NCI-H82 treated with DMSO at 0.1 percent for 48 hours (cell line): ENCODE measurements at regions not wholly inside any gene's neighbourhood (a gene's known extent, or its start where the extent isn't known, plus 50 kb on each side); places are given as distances from the start of the nearest gene placed in this dataset.
A peak's percentile ranks its signal among the peaks of the same experiment; 100 is the strongest.

Source experiments
- DNase-seq: peaks from one replicate; lab custom pipeline; 2025; ENCODE audit not compliant: unreplicated experiment; lab: John Stamatoyannopoulos, UW

DNA sequence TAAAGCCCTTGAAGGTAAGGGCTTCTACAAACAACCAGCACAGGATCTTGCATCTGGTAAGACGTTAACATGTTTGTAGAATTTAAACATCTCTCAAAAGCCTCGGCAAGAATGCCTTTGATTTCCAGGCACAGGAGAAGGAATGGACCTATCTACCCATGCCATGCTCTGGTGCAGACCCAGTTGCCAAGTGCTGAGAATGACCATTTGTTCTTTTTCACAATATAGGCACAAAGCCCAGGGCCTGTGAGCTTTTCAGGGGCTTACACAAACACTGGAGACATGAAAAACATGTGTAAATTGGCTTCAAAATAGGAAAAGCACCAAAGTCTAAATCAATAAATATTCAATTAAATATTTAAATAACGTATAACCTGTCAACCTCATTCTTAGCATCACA lies 266.9 kb upstream of the TTC14 start:
- DNase-seq = no peak

DNA sequence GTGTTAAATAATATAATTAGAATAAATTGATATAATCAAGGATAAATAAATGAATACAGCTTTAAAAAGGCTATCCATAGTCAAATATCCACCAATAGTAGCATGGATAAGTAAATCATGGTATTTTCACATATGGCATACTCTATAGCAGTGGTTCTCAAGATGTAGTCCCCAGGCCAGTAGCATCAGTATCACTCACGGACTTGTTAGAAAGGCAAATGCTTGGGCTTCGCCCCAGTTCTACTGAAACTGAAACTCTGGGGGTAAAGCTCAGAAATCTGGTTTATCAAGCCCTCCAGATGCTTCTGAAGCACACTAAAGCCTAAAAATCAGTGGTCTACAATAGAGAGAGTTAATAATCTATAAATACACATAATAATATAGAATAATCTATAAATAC lies 261.6 kb upstream of the TTC14 start:
- no peak for DNase-seq

DNA sequence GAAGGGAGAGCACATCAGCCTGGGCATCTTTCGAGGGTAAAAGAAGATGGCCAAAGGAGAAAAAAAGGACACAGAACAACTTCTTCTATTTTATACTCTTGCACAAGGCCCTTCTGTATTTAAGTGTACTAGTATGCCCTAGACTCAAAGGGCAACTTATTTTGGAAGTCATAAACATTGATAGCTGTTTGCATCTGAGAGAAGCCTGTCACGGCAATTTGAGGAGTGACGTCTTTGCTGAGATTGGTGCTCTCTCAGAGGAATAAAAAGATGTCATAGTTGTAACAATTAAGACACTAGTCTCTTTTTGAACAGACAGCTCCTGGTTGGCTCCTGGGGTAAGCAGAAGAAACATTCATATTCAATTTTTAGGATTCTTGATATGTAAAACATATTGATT lies 260.4 kb upstream of the TTC14 start:
- no peak for DNase-seq

DNA sequence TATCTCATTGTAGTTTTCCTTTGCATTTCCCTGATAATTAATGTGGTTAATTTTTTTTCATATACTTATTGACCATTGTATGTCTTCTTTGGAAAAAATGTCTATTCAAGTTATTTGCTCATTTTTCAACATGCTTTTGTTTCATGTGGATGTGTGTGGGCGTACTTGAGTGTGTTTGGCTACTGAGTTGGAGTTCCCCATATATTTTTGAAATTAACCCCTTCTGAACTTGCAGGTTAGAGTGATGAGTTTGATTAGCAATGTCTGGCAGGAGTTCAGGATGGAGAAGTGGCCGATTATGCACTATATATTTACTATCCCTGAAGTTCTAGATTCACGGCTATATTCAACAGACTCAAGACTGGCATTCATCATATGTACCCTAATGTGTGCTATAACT lies 250.4 kb upstream of the TTC14 start:
- no peak for DNase-seq

DNA sequence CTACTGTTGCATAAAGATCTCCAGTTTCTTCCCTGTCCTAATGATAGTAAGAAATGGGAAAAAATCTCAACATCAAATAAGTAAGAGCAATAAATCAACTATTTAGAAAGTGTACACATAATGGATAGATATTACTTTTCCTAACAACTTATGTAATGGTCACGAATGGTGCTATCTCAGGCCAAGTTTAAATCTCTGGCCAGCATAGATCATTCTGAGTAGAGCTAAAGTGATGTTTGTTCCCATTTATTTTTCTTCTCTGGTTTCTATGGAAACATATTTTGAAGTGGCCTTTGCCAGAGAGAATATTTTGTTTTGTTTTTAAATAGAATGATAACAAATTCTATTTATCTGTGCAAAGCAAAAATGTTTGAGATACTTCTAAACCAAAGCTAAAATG lies 249.7 kb upstream of the TTC14 start:
- DNase-seq = no peak

DNA sequence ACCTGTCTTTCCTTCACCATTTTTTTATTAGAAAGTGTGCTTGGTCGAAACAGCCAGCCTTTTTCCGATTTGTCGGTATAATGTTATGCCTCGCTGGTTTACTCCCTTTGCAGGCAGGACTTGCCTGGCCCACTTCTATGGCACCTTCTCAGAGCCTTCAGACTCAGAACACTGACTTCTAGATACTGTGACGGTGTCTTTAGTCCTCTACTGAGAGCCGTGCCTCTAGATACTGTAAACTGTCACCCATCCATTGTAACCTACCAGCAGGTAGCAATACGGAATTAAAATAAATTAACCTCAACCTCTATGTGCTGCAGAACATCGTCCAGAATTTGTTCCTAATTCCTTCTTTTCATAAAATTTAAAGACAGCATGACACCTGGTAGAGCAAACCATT lies 247.7 kb upstream of the TTC14 start:
- DNase-seq = no peak

DNA sequence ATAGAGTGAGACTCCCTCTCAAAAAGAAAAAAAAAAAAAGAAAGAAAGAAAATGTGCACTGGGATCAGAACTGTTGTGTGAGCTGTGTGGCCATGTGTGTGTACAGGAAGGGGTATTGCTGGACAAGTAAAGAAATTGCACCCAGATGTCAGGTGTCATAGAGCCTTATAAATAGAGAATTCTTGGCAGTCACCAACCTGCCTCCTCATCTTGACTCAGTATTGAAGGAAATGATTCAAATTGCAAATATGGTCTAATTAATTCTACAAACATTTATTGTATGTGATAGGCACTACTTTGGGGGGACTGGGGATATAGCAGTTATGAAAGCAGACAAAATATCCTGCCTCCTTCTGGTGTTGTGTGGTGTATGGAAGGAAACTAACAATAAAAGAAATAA lies 243.8 kb upstream of the TTC14 start:
- no peak for DNase-seq

DNA sequence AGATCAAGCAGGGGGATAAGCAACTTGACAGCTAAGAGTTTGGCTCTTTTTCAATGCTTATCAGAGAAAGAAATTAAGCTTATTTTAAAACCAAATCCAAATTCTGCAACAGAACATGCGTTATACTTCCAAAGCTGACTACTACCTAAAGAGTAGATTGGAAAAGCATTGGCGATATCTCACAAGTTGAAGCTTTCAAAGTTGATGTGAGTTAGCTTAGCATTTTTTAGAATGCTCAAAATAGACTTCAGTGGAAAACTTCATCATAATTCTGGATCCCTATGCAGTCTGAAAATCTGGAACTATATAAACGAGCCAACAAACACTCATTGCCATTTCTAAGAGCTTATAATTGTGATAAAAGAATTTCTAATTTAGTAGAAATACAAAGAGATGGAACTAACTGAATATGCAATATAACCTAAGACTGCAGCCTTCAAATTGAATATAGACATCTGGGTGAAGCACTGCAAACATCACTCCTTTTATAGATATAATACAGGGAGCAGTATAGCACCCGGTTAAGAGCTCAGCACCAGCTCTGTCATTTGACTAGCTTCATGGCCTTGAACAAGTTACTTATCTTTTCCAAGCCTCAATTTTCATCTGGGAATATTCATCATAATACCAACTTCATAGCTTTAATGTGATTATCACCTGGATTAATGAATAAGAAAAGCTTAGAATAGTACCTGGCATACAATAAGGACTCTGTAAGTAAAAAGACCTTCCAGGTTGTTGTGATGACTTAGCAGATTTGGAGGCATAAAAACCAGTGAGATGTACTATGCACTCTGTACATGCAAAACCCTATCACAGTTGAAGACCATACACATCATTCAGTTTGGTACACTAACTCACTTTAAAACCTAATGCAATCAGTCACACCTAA lies 242.7 kb upstream of the TTC14 start:
- DNase-seq = no peak

DNA sequence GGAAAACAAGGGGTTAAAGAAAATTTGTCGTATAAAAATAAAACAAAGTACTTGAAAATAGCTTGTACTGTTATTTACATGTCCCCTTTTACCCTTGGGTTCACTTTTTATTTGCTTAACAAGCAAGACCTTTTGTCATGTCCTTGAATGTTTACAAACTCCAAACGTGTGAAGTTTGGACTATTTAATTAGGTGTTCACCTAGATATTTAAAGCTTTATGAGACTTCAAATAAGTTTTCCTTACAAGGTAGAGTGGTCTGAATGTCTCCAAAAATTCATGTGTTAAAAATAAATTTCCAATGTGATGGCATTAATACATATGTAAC lies 242.0 kb upstream of the TTC14 start:
- DNase-seq = no peak

DNA sequence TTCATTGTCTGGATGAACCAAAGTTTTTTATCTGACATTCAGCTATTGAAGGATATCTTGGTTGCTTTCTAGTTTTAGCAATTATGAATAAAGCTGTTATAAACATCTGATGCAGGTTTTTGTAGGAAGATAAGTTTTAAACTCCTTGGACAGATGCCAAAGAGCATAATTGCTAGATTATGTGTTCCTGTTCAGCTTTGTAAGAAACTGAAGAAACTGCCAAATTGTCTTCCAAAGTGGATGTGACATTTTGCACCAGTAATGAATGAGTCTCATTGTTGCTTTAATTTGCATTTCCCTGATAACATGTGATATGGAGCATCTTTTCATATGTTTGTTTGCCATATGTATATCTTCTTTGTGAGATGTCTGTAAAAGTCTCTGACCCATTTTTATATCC lies 239.9 kb upstream of the TTC14 start:
- no peak for DNase-seq

DNA sequence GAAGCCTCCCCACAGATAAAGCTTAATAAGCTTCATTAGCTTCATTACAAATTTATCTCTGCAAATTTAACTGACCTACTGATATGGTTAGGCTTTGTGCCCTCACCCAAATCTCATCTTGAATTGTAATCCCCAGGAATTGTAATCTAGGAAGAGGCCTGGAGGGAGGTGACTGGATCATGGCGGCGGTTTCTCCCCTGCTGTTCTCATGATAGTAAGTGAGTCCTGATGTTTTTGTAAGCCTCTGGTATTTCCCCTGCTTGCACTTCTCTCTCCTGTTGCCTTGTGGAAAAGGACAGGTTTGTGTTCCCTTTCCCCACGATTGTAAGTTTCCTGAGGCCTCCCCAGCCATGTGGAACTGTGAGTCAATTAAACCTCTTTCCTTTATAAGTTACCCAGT lies 226.1 kb upstream of the TTC14 start:
- DNase-seq = no peak

DNA sequence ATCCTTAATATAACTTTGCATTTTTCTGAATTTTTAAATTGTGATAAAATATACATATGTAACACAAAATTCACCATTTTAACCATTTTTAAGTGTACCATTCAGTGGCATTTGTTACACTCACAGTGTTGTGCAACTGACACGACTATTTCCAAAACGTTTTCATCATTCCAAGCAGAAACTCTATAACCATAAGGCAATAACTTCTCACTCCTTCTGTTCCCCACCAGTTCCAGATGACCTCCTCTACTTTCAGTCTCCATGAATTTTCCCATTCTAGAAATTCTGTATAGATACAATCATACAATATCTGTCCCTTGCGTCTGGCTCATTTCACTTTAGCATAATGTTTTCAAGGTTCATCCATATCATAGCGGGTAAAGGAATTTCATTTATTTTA lies 223.5 kb upstream of the TTC14 start:
- DNase-seq = no peak

DNA sequence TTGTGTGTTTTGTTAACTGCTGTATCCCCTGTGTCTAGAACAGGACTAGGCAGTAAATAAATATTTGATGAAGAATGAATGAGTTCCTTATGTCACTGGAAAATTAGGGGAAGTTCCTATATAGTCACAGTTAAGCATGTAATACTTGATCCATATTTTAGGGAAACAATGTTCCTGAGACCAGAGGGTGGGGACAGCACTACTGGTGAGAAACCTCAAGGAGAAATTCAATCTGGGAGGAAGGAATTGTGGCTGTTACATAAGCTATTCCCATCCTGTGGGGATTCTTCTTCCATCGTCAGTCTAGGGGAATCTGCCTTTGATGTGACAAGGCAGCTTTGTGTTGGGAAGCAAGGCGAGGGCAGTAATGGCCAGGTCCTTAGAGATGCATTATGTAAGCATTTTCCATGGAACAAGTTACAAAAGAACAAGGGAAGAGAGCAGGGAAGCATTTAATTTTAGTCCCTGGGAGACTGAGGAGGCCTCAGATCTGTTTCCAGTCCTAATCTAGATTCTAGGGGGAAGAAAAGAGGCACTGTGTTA lies 219.3 kb upstream of the TTC14 start:
- no peak for DNase-seq

DNA sequence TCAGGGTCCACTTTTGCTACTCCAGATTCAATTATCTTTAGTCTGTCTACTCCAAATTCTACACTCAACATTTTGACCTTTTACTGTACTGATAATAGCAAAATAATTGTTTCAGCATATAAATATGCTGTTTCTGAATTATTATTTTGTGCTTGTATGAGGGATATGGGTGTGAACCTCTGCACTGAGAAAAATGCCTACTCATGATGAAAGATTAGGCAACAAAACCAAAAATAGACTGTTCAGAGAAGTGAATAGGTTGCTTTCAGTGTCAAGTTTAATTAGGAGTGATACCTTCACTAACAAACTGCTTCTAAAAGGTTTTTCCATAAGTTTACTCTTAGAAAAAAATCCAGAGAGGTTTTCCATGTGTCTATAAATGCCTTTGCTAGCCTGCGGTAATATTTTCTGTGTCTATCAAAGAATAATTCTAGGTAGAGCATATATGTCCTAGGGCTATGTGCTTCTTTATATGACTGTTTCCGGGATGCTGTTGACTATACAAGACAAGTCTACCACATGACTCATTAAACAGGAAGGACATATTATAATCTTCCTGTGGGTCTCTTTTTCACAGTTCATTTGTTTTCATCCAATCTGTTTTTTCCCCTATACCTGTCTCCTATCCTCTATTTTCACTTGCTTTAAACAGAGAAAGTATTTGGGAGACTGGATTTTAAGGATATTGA lies 218.5 kb upstream of the TTC14 start:
- DNase-seq = no peak

DNA sequence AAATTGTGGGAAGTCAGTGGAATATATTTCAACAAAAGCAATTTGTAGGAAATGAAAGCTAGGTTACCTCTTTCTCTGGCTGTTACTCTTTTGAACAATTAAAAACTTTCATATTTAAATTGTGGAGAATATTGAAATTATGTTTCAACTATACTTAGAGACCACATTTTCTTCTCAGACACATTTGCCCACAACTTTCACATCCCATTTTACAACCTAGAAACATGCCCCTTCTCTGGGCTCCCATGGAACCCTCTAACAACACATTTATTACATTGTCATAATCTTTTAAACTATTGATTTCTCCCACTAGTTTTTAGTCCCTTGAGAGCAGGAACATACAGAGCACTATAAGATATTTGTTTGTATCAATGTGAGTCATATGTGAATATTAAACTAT lies 211.7 kb upstream of the TTC14 start:
- DNase-seq = no peak

DNA sequence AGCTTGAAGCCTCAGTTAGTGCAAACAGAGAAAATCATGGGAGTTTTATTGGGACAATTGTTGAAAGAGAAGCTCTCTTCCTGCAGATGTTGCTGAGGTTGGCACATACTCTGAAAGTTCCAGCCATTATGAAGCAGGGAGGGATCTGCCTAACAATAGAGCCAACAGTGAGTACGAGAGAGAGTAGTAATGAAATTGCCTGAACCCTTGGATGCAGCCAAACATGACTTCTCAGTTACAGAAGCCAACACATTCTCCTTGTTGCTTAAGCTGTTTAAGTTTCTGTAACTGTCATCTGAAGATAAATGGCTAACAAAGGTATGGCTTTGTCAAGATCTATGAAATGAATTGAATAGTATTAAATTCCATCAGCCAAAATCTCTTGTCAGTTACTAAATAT lies 211.0 kb upstream of the TTC14 start:
- DNase-seq = no peak

DNA sequence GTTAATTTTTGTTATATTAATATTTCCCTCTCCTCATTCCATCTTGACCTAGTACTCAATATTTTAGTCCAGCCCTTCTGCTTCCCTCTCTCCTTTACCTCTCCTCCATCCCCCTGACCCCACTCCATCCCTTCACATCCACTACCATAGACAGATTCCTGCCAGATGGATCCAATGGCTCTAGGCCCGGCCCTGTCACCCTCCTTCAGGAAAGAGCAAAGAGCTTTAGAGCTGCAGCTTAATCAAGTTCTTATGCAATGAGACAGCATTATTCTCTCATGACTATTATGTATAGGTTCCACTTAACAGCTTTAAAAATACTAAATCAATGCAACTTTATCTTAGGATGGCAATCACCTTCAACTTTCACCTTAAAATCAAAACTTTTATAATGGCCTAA lies 200.7 kb upstream of the TTC14 start:
- peak; percentile 58 for DNase-seq

DNA sequence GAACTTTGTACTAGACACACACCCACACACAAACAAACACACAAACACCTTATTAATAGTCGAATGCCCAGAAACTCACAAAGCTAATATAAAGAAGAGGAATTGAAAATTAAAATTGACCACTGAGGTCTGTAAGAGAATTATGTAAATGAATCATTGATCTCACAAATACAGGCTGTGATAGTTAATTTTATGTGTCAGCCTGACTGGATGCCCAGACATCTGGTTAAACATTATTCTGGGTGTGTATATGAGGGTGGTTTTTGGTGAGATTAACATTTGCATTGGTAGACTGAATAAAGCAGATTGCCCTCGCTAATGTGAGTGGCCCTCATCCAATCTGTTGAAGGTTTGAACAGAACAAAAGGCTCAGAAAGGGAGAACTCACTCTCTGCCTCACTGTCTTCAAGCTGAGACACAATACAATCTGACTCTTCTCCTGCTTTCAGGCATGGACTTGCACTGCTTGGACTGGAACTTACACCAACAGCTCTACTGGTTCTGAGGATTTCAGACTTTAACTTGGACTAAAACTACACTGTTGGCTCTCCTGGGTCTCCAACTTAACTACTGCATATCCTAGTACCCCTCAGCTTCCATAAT lies 199.4 kb upstream of the TTC14 start:
- DNase-seq = no peak

DNA sequence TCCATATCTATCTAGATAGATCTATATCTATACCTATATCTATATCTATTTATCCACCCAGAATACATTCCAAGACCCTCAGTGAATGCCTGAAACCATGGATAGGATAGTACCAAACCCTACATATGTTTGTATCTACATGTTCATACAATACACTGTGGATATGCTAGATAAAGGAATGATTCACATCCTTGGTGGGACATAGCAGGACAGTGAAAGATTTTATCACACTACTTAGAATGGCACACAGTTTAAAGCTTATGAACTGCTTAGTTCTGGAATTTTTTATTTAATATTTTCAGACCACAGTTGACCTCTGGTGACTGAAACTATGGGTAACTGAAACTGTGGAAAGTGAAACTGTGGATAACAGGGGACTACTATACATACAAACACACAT lies 198.8 kb upstream of the TTC14 start:
- no peak for DNase-seq

DNA sequence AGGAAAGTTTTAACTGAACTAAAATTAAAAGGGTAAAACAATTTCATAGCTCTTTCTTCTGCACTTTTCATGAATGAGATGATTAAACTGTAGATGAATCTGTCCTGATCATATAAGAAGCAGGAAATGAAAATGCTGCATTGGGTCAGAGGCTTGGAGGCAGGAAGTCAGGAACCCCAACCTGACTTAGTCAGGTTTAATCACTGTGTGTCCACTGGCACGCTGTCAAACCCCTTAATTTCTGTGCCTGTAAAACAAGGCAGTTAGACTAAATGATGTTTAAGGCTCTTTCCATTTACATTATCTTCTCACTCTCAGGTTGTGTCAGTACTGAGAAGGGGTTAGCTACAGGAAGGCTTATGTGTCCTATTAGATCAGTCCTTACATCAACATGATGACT lies 193.3 kb upstream of the TTC14 start:
- no peak for DNase-seq

DNA sequence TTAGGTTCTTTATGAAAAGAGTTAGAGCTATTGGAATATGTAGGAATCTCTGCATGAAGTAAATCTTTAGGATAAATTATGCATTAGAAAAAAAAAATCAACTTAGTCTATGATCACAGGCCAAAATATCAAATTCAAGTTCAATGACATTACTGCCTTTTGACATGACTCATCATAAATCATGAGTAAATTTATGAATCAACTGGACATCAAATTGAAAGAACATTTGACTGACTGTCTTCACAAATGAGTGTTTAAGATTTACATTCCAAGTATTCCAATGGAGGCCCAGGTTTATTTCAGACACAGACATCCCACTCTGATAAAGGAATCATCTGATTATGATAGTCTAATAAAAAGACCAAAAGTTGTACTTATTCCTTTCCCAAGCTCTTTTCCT lies 192.8 kb upstream of the TTC14 start:
- no peak for DNase-seq

DNA sequence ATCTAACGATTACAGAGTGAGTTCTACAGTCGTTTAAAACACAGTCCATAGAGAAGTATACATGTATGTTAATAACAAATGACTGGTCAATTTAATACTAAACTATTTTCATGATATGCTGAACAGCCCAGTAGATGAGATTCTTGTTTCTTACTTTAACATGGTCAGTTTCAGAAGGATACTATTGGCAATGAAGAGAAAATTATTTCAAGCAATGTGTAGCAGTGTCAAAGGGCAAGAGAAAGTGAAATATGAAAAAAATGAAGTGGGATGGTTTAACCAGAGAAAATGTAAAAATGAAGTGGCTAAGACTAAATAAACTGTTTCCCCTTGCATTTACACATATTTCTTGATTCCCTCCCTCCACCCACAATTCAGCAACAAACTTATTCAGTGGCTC lies 192.1 kb upstream of the TTC14 start:
- no peak for DNase-seq
